ENCODE measurements at regions not wholly inside any gene's neighbourhood (a gene's known extent, or its start where the extent isn't known, plus 50 kb on each side); places are given as distances from the start of the nearest gene placed in this dataset.

- WGBS, 2 experiments (ENCODE audit: extremely low coverage in 1 of 2, insufficient coverage in 1 of 2, insufficient read length in 1 of 2, insufficient replicate concordance in 2 of 2, low coverage in 1 of 2, low lambda C conversion rate in 2 of 2, missing lambda C conversion rate in 1 of 2), result 81% methylated on average over 5 of the region's 5 CpGs; no CpG with 5 or more reads in 1 of the 2 experiments
These were observed 89.8 kb upstream of the TLE4 start for GRCh38 chr9:79481846-79482477.

More at GRCh38 chr9:79481846-79482477, 89.8 kb upstream of the TLE4 start:
- no peak overlapping the region for H2BK120ac ChIP-seq (replicated peaks; ENCODE audit: low read depth, low read length)
- no peaks in the 10 kb centered on the region for H4K20me1 ChIP-seq (replicated peaks in 1 of 2; ENCODE audit: control insufficient read depth in 1 of 2, insufficient read depth in 2 of 2, low read length in 2 of 2)
- H4K5ac ChIP-seq (ENCODE audit: insufficient read length, low read depth, low read length), result no peak overlapping the region
- H2AK5ac ChIP-seq (ENCODE audit: low read depth, low read length), result no peak overlapping the region
- H4K8ac ChIP-seq (ENCODE audit: extremely low read depth, insufficient read depth, low read length), result no peak overlapping the region
- H2BK12ac ChIP-seq (ENCODE audit: low read depth, low read length), result no peak overlapping the region
- H3K4me3 ChIP-seq (ENCODE audit: extremely low read depth in 1 of 4, insufficient read depth in 2 of 4, low read depth in 3 of 4, low read length in 4 of 4), result no peak overlapping the region
- peaks cover 2% of the 10 kb centered on the region; the same call in 1 of the 2 replicates for H3K23me2 ChIP-seq (ENCODE audit: low read depth, low read length)
- H3K9me3 ChIP-seq (ENCODE audit: insufficient read depth in 2 of 2, low read depth in 1 of 2, low read length in 1 of 2), result no peaks in the 10 kb centered on the region
- no peaks in the 10 kb centered on the region; a peak in 1 of 7 replicates for H3K4me1 ChIP-seq (replicated peaks in 1 of 4; ENCODE audit: control insufficient read depth in 3 of 4, insufficient read depth in 4 of 4, low read length in 3 of 4)
- H3K79me2 ChIP-seq (ENCODE audit: control insufficient read depth in 1 of 2, insufficient read depth in 2 of 2, low read length in 2 of 2), result no peaks in the 10 kb centered on the region
- TF ChIP-seq BACH1 (IDR thresholded peaks at IDR 0.05; ENCODE audit: low read length), result no peak
- no peak for TF ChIP-seq HDAC6 (IDR thresholded peaks at IDR 0.05; ENCODE audit: low read depth, low read length)
- no peak for TF ChIP-seq EZH2 (IDR thresholded peaks at IDR 0.05; ENCODE audit: low read depth, low read length, severe bottlenecking)
- TF ChIP-seq NANOG (IDR thresholded peaks at IDR 0.05; ENCODE audit: insufficient read depth, low read depth, low read length, poor library complexity, severe bottlenecking), result no peak
- TF ChIP-seq CBX5 (IDR thresholded peaks at IDR 0.05; ENCODE audit: low read depth, low read length), result no peak
- TF ChIP-seq KDM1A (IDR thresholded peaks at IDR 0.05; ENCODE audit: borderline replicate concordance, low read length), result no peak
- no peak for TF ChIP-seq SP1 (IDR thresholded peaks at IDR 0.05; ENCODE audit: low read depth, low read length)
- no peak for TF ChIP-seq SRF (IDR thresholded peaks at IDR 0.05; ENCODE audit: low read depth, low read length)
- TF ChIP-seq POU5F1 (IDR thresholded peaks at IDR 0.05; ENCODE audit: low read depth, low read length), result no peak
- no peak for TF ChIP-seq ATF2 (IDR thresholded peaks at IDR 0.05; ENCODE audit: low read length)
- no peak for TF ChIP-seq RFX5 (IDR thresholded peaks at IDR 0.05; ENCODE audit: borderline replicate concordance, low read depth, low read length)
- no peak overlapping the region for H2AFZ ChIP-seq (ENCODE audit: low read length)
- H3K18ac ChIP-seq (ENCODE audit: extremely low read depth, low read length), result no peak overlapping the region
- no peak overlapping the region for H2BK15ac ChIP-seq (ENCODE audit: low read length)
- H3K56ac ChIP-seq (replicated peaks; ENCODE audit: insufficient read length, low read depth, low read length), result no peak overlapping the region
- H3K9ac ChIP-seq (replicated peaks in 1 of 4; ENCODE audit: extremely low read depth in 1 of 4, low read depth in 3 of 4, low read length in 3 of 4), result no peak overlapping the region
- FAIRE-seq (no peak), DNase-seq (ENCODE audit: low read depth in 1 of 2, low spot score in 2 of 2) (no peak)
- H3K14ac ChIP-seq (ENCODE audit: insufficient read length), result no peak overlapping the region
- H3K27ac ChIP-seq (ENCODE audit: low read depth, low read length), result no peak overlapping the region
- no peaks in the 10 kb centered on the region for H3K27me3 ChIP-seq (replicated peaks in 1 of 4; ENCODE audit: control insufficient read depth in 3 of 4, extremely low read depth in 1 of 4, insufficient read depth in 3 of 4, low read length in 3 of 4)
- no peak overlapping the region for H4K91ac ChIP-seq (replicated peaks; ENCODE audit: insufficient read length, low read length)
- H3K36me3 ChIP-seq (ENCODE audit: control insufficient read depth in 2 of 4, insufficient read depth in 4 of 4, low read length in 3 of 4), result no peaks in the 10 kb centered on the region
- H3K4ac ChIP-seq (replicated peaks; ENCODE audit: insufficient read length, low read depth, low read length), result no peak overlapping the region
- ChIA-PET POLR2A (ENCODE audit: partially characterized antibody) (interaction anchor here (0.5 kb wide), 1 partner anchor 226 kb away, joined by 3 read pairs; no protein-coding TSS in a partner anchor), CTCF (ENCODE audit: partially characterized antibody) (interaction anchor here (1.8 kb wide), 1 partner anchor 154 kb away, joined by 4 read pairs; no protein-coding TSS in a partner anchor)
- H3K4me2 ChIP-seq (ENCODE audit: insufficient read depth in 1 of 2, low read depth in 2 of 2, low read length in 2 of 2), result no peak overlapping the region
- no peaks in the 10 kb centered on the region for H3K79me1 ChIP-seq (ENCODE audit: low read depth, low read length)
- H3K23ac ChIP-seq (ENCODE audit: insufficient read length), result no peak overlapping the region
- no peak overlapping the region for H2BK5ac ChIP-seq (ENCODE audit: low read depth, low read length)
- no peak overlapping the region for H2BK20ac ChIP-seq (ENCODE audit: low read length)
